SIG-M5 (cell line): ENCODE measurements at regions not wholly inside any gene's neighbourhood (a gene's known extent, or its start where the extent isn't known, plus 50 kb on each side); places are given as distances from the start of the nearest gene placed in this dataset.
A peak's percentile ranks its signal among the peaks of the same experiment; 100 is the strongest.

Experiments
- DNase-seq: peaks from one replicate; lab custom pipeline; 2025; lab: John Stamatoyannopoulos, UW

- no peak for DNase-seq
Measured at GRCh38 chr11:35077709-35078469, 61.1 kb upstream of the CD44 start.

- no peak for DNase-seq
Measured at GRCh38 chr11:35078470-35078735, 60.6 kb upstream of the CD44 start.

DNA sequence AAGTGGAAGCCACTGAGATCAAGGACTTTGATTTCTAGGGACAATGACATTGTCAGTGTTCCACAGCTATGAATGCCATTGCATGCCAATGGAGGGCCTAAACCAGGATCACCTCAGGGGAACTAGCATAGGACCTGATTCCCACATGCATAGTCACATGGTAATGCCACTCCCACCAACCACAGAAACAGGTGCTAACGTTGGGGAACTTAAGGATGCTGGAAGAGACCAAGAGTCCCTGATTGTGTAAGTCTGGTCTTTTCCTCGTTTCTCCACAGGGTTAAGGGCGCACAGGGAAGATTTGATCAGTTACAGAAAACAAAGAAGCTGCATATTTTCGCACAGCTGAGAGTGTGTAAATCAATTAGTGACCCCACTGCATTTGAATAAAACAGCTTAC, 59.4 kb upstream of the CD44 start:
- DNase-seq = no peak

DNA sequence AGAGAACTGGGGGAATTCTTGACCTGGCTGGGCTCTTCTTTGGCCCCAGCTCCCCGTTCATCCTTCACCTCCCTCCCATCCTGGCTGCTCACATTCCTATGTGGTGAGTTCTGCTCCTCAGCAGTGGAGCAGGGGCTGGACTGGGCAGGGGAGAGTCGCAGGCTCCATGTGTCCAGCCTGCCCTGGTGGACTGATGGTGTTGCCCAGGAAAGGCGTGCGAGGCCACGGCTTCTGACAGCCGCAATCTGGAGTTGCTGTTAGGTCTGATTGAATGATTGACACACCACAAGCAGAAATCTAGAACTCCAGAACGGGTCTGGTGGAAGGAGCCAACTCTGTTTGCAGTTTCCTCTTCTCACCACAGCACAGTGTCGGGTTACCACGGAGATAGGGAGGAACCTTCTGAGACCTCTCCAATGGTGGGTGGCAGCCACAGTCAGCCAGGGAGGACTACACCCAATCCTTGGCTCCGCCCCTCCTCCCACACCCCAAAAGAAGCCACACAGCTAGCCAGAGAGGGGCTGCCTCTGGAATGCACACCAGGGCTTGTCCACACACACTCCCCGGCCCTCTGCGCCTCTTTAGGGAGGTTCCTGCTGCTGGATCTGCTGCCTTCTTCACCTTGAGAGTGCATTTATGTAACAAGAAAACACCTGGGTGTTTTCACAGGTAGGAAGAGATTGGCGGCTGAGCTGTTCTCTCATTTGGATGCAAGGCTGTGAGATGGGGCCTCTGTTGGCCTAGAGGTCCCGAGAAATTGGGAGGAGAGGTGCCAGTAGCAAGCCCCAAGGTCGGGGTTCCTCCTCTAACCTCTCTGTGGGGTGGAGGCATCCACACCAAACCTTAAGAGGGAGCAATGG, 56.4 kb upstream of the CD44 start:
- DNase-seq = peak; percentile 47

DNA sequence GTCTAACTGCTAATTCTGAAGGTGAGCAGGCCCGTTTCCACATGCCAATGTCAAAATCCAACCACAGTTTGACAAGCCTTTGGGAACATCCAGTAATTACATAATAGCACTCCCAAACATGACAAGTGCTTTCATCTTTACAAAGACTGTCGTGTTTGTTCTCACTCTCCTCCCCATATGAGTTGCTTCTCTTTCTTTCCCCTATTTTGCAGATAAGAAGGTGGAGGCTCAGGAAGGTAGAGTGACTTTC, 55.9 kb upstream of the CD44 start:
- DNase-seq = no peak

- peak; percentile 74 for DNase-seq
Measured at GRCh38 chr11:35083431-35084238, 55.3 kb upstream of the CD44 start.

DNA sequence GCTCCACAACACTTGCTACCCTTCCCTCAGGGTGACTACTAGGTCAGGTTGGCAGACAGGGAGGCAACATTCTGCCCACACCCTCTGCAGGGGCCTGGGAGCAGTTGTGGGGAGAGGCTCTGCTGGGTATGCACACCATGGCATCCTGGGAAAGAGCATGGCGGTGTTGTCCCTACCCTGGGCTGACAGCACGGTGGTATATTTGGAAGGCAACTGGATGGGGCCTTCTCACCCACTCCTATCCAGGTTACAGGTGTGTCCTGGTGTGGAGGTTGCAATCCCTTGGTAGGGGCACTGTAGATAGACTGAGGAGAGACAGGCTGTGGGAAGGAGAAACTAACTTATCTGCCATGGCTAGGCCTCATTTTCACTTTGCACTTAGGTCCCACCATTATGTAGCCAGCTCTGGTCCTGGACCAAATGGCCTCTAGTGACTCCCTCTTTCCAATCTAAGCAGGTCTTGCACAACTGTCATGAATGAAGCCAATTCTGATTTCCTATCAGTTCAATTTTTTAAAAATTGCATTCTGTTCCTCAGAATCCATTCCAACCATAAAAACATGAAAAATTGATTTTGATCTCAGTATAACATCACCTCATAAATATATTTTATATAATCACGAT, 54.0 kb upstream of the CD44 start:
- DNase-seq = no peak

DNA sequence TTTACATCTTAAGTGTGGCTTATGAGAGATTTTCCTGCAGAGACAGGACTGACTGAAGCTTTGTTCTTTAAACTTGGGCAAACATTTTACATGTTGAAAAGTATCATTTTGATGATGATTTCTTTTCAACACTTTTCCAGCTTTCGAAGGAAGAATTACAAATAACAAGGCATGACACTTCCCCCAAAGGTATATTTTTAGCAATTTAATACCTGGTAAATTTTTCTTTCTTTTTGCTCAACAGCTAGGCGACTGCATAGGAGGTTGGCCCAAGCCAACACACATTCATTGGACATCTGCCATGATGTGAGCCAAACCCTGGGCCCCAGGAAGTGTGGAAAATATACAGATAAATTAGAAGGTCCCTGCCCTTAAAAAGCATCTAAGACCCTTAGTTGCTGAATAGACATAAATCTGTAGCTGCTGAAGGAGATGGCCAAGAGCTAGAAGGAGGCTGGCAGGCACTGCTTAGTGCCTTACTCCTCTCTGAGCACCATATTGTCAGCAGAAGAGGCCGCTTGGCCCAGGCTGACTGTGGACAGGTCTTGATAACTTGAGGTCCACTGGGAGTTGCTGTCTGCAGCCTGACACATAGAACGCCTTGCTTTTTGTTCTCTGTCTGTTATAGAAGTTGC, 53.3 kb upstream of the CD44 start:
- no peak for DNase-seq

GRCh38 chr11:35087648-35088047, 51.3 kb upstream of the CD44 start:
- DNase-seq = no peak

DNA sequence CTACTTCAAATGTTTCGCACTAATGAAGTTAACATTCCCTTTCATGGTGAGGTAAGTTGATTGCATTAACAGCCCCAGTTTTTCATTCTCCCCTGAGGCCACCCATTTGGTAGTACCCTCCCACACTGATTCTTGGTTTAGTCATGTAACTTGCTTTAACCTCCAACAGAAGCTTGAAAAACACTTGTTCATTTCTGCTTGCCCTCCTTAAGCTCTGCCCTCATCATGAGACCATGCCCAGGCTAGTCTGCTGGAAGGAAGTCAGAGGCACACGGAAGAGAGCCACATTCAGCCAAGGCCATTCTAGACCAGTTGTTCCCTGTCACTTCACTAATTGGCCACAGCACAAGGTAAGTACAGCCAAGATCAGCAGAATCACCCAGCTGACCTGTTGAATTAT, 50.7 kb upstream of the CD44 start:
- no peak for DNase-seq

- no peak for DNase-seq
Measured at GRCh38 chr11:35088676-35089075, 50.3 kb upstream of the CD44 start.
